Heart left ventricle (tissue), 16 donors: ENCODE measurements at regions not wholly inside any gene's neighbourhood (a gene's known extent, or its start where the extent isn't known, plus 50 kb on each side); places are given as distances from the start of the nearest gene placed in this dataset.

Experiments
- ATAC-seq, 4 donors: fragments of 200-7000 bp; cut with Tn5 transposase; one replicate each; pipeline ENCODE4 v1.9.1; 2020 to 2022; ENCODE audit warnings: moderate library complexity in 4 of 4, mild to moderate bottlenecking in 3 of 4, moderate number of reproducible peaks in 1 of 4
- DNase-seq, 5 donors: peaks; one replicate each; pipeline ENCODE4 v3.0.0-alpha.2; 2020
- H3K27ac ChIP-seq, 12 donors: fragments of 200-600 bp; sonication (generic) in 4 of 12; one replicate each; pipeline versions ENCODE4 v1.5.0 to v1.8.0; 2016 to 2022; ENCODE audit warnings: mild to moderate bottlenecking in 2 of 12
- H3K27me3 ChIP-seq, 9 donors: fragments of 200-600 bp; sonication (generic) in 2 of 9; one replicate each; pipeline versions ENCODE4 v1.5.1 to v1.8.0; 2016 to 2022; ENCODE audit warnings: mild to moderate bottlenecking in 3 of 9
- H3K36me3 ChIP-seq, 9 donors: fragments of 200-600 bp; sonication (generic) in 2 of 9; one replicate each; pipeline versions ENCODE4 v1.5.0 to v1.8.0; 2018 to 2022; ENCODE audit warnings: mild to moderate bottlenecking in 2 of 9
- H3K4me1 ChIP-seq, 12 donors: fragments of 200-600 bp; sonication (generic) in 4 of 12; one replicate each; pipeline versions ENCODE4 v1.5.0 to v1.8.0; 2016 to 2022; ENCODE audit warnings: mild to moderate bottlenecking in 3 of 12
- H3K4me3 ChIP-seq, 12 donors: fragments of 200-600 bp; sonication (generic) in 4 of 12; one replicate each; pipeline versions ENCODE4 v1.5.0 to v1.8.0; 2017 to 2022; ENCODE audit warnings: mild to moderate bottlenecking in 9 of 12, moderate library complexity in 4 of 12
- H3K9me3 ChIP-seq, 12 donors: fragments of 200-600 bp; sonication (generic) in 4 of 12; one replicate each; pipeline versions ENCODE4 v1.5.0 to v1.8.0; 2016 to 2022; ENCODE audit warnings: mild to moderate bottlenecking in 1 of 12
- POLR2A ChIP-seq, 2 donors: fragments of 450-650 bp; IDR thresholded peaks; one replicate each; pipeline ENCODE4 v1.6.1; 2017; ENCODE audit warnings: antibody characterized with exemption in 2 of 2, mild to moderate bottlenecking in 2 of 2, moderate library complexity in 2 of 2
- WGBS, 4 donors: extraction: QIAGEN DNeasy Blood & Tissue Kit in 2 of 4; methylation state at CpG; one replicate each; pipeline versions ENCODE4 v1.1.5 to v1.1.7; 2013 to 2018; 5-methylcytosine and 5-hydroxymethylcytosine counted together
- intact Hi-C, 10 donors: fragments of 100-400 bp; cut with DNase I; formaldehyde crosslinking; loops; one replicate each; pipeline versions ENCODE4 v1.11.1 to v1.14.2; 2022
- TF ChIP-seq, protein P1 (sequence below), 12 donors: fragments of 200-600 bp; sonication (generic) in 4 of 12; IDR thresholded peaks; one replicate each; pipeline versions ENCODE4 v1.5.0 to v1.8.0; 2018 to 2022; ENCODE audit warnings: antibody characterized with exemption in 12 of 12, mild to moderate bottlenecking in 5 of 12
- donor health status: ischemic (EF 13 %, LVEDD 7.1; RV severe dilation, severe dysfunction).
- donor health status: healthy with polysubstance abuse.
- donor health status: DM: no; HTN: yes; CAD: no.
- donor health status: DM: no; HTN: no; CAD: no.
- donor health status: ischemic (EF 25% LVEDD 6.9; RV normal size, moderate dysfunction).
- donor health status: ischemic (EF 25% LVEDD 5.7; RV mildly dilated, moderate dysfunction).
- donor health status: healthy.
- donor health status: DM: yes; HTN: yes; CAD: no.
- donor health status: ischemic (EF 35%, LVEDD 5.7; RV mildly dilated, moderate dysfunction).
- donor health status: nonischemic (EF 11% LVEDD 7.7; RV severe dilation, severe dysfunction).
- donor health status: DM: yes; HTN: yes; CAD: no.
- donor health status: PGD.
- donor health status: ischemic (EF 29% LVEDD 5.4; RV normal size, mild dysfunction).
- donor health status: nonischemic (EF 23%, LVEDD 6.1; RV moderate dilation, normal function).

DNA sequence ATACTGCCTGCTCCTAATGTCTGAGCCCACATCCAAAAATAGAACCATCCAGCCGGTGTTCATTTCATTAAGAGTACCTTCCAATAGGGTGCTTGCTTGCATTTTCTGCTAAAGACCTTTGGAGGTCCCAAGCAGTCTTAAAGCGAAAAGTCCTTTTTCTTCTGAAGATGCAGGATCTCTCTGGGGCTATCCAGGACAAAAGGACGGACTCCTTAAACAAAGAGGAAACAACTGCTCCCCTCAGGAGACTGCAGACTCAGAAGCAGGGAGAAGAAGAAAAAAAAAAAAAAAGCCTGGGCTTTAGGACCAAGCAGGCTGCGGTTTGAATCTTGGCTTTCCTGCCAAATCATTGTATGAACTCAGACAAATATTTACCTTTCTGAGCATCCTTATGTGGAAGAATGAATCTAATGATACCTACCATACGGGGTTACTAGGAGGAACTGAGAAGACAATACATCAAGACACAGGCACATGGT is 204.0 kb downstream of the PLPP3 start:
- ATAC-seq (peak in 2 of 4 donors; percentile 14 to 30), DNase-seq (no peak)
- Histone ChIP-seq H3K27ac (peak overlapping the region in 11 of 12 donors; percentile 25 to 78 (median 66)), H3K36me3 (no peaks in the 10 kb centered on the region), H3K4me3 (peak overlapping the region in 3 of 12 donors; percentile 15 to 19 (median 16)), H3K4me1 (peaks cover 0 to 63% (median 47%) of the 10 kb centered on the region in 12 donors), H3K9me3 (no peaks in the 10 kb centered on the region), H3K27me3 (no peaks in the 10 kb centered on the region)
- 19 to 33% (median 24%) methylated on average over 5 of the region's 5 CpGs for WGBS, 4 donors
- intact Hi-C loops, result loop anchor here in 4 of 10 donors (5.0 to 10.0 kb wide), 4 partner anchors 181 to 1091 kb away; partner anchors contain the start of gene PLPP3 (in 4 of the 4)
- TF ChIP-seq, protein P1, sequence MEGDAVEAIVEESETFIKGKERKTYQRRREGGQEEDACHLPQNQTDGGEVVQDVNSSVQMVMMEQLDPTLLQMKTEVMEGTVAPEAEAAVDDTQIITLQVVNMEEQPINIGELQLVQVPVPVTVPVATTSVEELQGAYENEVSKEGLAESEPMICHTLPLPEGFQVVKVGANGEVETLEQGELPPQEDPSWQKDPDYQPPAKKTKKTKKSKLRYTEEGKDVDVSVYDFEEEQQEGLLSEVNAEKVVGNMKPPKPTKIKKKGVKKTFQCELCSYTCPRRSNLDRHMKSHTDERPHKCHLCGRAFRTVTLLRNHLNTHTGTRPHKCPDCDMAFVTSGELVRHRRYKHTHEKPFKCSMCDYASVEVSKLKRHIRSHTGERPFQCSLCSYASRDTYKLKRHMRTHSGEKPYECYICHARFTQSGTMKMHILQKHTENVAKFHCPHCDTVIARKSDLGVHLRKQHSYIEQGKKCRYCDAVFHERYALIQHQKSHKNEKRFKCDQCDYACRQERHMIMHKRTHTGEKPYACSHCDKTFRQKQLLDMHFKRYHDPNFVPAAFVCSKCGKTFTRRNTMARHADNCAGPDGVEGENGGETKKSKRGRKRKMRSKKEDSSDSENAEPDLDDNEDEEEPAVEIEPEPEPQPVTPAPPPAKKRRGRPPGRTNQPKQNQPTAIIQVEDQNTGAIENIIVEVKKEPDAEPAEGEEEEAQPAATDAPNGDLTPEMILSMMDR (IDR thresholded peaks at IDR 0.05), result no peak
- no peak for TF ChIP-seq POLR2A (IDR thresholded peaks at IDR 0.05)

DNA sequence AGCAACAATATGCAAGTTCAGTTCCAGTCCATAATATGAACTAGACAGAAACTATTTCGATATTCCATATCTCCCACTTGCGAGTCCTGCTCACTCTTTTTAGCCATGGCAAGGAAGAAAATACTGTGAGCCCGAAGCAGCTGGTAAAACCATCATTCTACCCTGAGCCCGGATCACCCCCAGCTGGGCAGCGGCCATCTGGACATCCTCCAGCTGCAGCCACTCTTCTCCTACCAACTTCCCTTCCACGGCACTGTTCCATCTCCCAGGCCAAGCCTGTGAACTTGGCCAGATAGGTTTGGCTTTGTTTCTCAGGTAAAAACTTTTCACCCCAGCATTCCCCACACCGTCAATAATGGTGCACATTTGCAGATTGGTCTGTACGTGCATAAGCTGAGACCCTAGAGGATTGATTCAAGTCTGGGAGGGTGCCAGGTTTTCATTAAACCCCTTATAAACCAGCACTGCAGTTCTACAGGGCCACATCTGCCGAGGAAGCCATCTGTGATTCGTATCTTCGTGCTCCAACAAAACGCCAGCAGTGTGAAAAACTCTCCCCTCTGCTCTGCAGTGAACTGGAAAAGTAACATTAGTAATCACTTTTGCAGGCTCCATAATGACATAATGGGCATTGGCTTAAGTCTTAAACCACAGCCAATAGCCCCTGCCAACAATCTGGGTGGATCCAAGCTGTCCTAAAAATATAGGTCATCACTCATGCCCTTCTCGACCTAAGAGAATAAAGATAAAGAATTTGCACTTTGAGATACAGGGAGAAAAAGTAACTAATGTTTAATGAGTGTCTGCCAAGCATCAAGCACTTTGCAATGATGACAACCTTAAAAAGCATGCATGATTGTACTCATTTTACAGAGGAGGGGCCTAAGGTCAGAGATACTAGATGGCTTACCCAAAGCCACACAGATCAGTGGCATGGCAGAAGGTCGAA is 205.1 kb downstream of the PLPP3 start:
- no peaks in the 10 kb centered on the region for H3K27me3 ChIP-seq
- ATAC-seq, result peak; percentile 52 to 86 (median 62)
- WGBS, 4 donors, result 9 to 19% (median 17%) methylated on average over 14 of the region's 14 CpGs
- DNase-seq, result peak in 4 of 5 donors; percentile 39 to 72 (median 54)
- intact Hi-C loops, result loop anchor here in 3 of 10 donors (1.0 to 10.0 kb wide), 4 partner anchors 37 to 1089 kb away; partner anchors contain the start of gene PLPP3 (in 3 of the 3)
- TF ChIP-seq POLR2A (IDR thresholded peaks at IDR 0.05), result no peak
- TF ChIP-seq, protein P1 (IDR thresholded peaks at IDR 0.05), result no peak
- H3K4me1 ChIP-seq, result peaks cover 0 to 63% (median 47%) of the 10 kb centered on the region in 12 donors
- H3K36me3 ChIP-seq, result no peaks in the 10 kb centered on the region
- H3K27ac ChIP-seq, result peak overlapping the region; percentile 3 to 78 (median 65)
- H3K4me3 ChIP-seq, result peak overlapping the region in 4 of 12 donors; percentile 6 to 27 (median 16)
- H3K9me3 ChIP-seq, result no peaks in the 10 kb centered on the region

DNA sequence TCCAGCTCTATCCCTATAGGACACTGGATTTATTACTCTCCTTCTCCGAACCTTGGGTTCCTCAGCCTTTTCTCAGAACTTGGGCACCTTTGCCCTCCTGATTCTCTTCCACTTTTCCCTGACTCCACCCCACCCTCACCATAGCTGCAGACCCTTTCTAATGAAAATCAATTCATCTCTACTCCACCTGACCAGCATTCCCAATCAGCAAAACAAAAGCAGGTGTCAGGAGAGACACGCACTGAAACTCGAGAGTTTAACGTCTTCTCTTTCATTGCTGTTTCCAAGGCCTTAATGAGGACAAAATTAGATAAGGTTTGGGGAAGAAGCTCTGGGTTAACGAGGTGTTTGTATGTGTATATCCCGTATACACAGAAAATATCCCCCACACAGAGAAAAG is 208.8 kb downstream of the PLPP3 start:
- TF ChIP-seq POLR2A (IDR thresholded peaks at IDR 0.05), result no peak
- TF ChIP-seq, protein P1 (IDR thresholded peaks at IDR 0.05), result no peak
- H3K9me3 ChIP-seq, result no peaks in the 10 kb centered on the region
- peaks cover 0 to 33% (median 23%) of the 10 kb centered on the region in 12 donors for H3K4me1 ChIP-seq
- no peak overlapping the region for H3K27ac ChIP-seq
- no peaks in the 10 kb centered on the region for H3K36me3 ChIP-seq
- no peak for DNase-seq
- no peak for ATAC-seq
- no peaks in the 10 kb centered on the region for H3K27me3 ChIP-seq
- intact Hi-C loops, result loop anchor here in 3 of 10 donors (10.0 kb wide), 3 partner anchors 176 to 1086 kb away; partner anchors contain the start of gene PLPP3 (in 3 of the 3)
- H3K4me3 ChIP-seq, result no peak overlapping the region
- 96 to 98% (median 97%) methylated on average over 6 of the region's 6 CpGs for WGBS, 4 donors
